NCI-H1048 (cell line): ENCODE measurements at regions not wholly inside any gene's neighbourhood (a gene's known extent, or its start where the extent isn't known, plus 50 kb on each side); places are given as distances from the start of the nearest gene placed in this dataset.
"Not testable (repeated sequence)": the region's sequence is repeated elsewhere in the genome, so short reads cannot be mapped to it uniquely, and the experiment has no call there.

Experiments used
- DNase-seq: peaks from one replicate; lab custom pipeline; 2025; lab: John Stamatoyannopoulos, UW

- DNase-seq, result no peak
Observed at GRCh38 chr3:5543047-5543446, 355.5 kb downstream of the EDEM1 start.

GRCh38 chr3:5545719-5546118 lies 358.2 kb downstream of the EDEM1 start:
- DNase-seq, result no peak

- no peak for DNase-seq
Observed at GRCh38 chr3:5553203-5553602, 365.7 kb downstream of the EDEM1 start.

- DNase-seq, result no peak
Observed at GRCh38 chr3:5554245-5554747, 366.8 kb downstream of the EDEM1 start.

- no peak for DNase-seq
Observed at GRCh38 chr3:5560199-5560598, 372.7 kb downstream of the EDEM1 start.

GRCh38 chr3:5563537-5564277 lies 376.2 kb downstream of the EDEM1 start:
- no peak for DNase-seq

- no peak for DNase-seq
Observed at GRCh38 chr3:5564278-5564666, 376.8 kb downstream of the EDEM1 start.

GRCh38 chr3:5565026-5565425 lies 377.5 kb downstream of the EDEM1 start:
- DNase-seq, result no peak

GRCh38 chr3:5567113-5567512 lies 379.6 kb downstream of the EDEM1 start:
- no peak for DNase-seq

- DNase-seq, result no peak
Observed at GRCh38 chr3:5568451-5568850, 380.9 kb downstream of the EDEM1 start.

- DNase-seq, result no peak
Observed at GRCh38 chr3:5569152-5569551, 381.6 kb downstream of the EDEM1 start.

GRCh38 chr3:5572168-5572567 lies 384.7 kb downstream of the EDEM1 start:
- no peak for DNase-seq

- no peak for DNase-seq
Observed at GRCh38 chr3:5576277-5577011, 388.9 kb downstream of the EDEM1 start.

- no peak for DNase-seq
Observed at GRCh38 chr3:5579139-5579602, 391.7 kb downstream of the EDEM1 start.

GRCh38 chr3:5579946-5580345 lies 392.4 kb downstream of the EDEM1 start:
- no peak for DNase-seq

GRCh38 chr3:5580826-5581225 lies 393.3 kb downstream of the EDEM1 start:
- no peak for DNase-seq

- no peak for DNase-seq
Observed at GRCh38 chr3:5581743-5582142, 394.2 kb downstream of the EDEM1 start.

GRCh38 chr3:5583920-5584319 lies 396.4 kb downstream of the EDEM1 start:
- DNase-seq, result no peak

GRCh38 chr3:5585085-5585484 lies 397.6 kb downstream of the EDEM1 start:
- no peak for DNase-seq

- DNase-seq, result no peak
Observed at GRCh38 chr3:5606884-5607472, 419.5 kb downstream of the EDEM1 start.

- DNase-seq, result no peak
Observed at GRCh38 chr3:5607581-5607980, 420.1 kb downstream of the EDEM1 start.

GRCh38 chr3:5608971-5609370 lies 421.5 kb downstream of the EDEM1 start:
- DNase-seq, result not testable (repeated sequence)

GRCh38 chr3:5613599-5613998 lies 426.1 kb downstream of the EDEM1 start:
- DNase-seq, result no peak
